IPS DF 19.7 (cell line): ENCODE measurements at regions not wholly inside any gene's neighbourhood (a gene's known extent, or its start where the extent isn't known, plus 50 kb on each side); places are given as distances from the start of the nearest gene placed in this dataset.

ENCODE experiments used
- DNase-seq: peaks from one replicate; pipeline ENCODE4 v3.0.0-alpha.2; 2013; ENCODE audit warnings: low read depth, low spot score

DNA sequence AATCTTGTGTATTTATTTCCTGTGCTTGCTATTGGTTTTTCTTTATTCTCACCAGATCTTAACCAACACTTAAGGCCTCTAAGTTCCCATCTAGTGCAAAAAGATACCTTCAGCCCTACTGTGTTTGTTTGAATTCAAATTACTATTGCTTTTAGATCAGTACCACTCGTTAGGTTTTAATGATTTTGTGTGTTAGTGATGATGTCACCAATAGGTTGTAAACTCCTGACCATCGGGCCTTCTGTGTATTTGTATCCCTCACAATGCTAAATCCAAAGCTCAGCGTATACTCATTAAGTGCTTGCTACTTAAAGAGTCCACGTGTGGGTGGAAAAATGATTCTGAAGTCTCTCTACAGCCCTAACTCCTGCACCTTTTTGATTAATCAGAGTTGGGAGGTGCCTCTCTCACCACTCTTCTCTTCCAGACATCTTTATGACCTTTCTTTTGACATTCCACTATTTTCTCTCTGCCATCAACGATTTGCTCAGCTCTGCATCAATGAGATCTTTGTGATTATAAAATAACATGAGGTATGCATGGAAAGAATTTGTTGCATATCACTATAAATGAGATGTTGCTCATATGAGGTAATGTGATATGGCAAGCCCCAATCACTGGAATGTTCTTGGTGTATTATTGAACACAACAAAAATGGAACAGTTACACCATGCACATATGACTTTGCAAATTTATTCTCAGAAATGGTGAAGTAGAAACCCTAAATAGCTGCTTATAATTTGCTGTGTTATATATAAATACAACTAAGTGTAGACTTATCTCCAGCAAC lies 55.1 kb upstream of the LAMA2 start:
- DNase-seq, result no peak

DNA sequence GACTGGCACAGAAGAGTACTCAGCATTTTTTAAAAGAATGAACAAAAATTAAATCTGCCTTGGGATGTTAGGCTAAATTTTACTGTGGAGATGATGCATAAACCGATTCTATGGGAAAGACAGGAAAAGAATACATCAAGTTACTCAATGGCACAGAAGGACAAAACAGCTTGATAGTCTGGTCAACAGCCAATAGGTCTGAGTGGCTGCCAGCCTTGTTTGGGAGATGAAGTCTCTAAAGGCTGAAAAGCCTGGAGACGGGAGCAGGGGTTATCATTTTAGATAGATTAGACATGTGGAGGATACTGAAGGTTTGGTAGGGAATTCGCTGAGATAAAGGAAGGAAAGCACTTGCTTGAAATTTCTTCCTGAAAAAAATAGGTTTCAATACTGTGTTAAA lies 56.3 kb upstream of the LAMA2 start:
- no peak for DNase-seq

GRCh38 chr6:128822271-128822670 lies 60.7 kb upstream of the LAMA2 start:
- DNase-seq, result no peak

DNA sequence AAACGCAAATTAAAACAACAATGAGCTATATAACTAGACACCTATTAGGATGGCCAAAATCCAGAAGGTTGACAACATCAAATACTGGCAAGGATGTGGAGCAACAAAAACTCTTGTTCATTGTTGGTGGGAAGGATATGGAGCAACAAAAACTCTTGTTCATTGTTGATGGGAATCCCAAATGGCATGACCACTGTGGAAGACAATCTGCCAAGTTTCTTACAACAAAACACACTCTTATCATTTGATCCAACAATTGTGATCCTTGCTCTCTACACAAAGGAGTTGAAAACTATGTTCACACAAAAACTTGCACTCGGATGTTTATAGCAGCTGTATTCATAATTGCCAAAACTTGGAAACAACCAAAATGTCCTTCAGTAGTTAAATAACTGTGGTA lies 61.8 kb upstream of the LAMA2 start:
- no peak for DNase-seq

GRCh38 chr6:128808856-128809255 lies 74.1 kb upstream of the LAMA2 start:
- no peak for DNase-seq

GRCh38 chr6:128807577-128807976 lies 75.4 kb upstream of the LAMA2 start:
- no peak for DNase-seq

DNA sequence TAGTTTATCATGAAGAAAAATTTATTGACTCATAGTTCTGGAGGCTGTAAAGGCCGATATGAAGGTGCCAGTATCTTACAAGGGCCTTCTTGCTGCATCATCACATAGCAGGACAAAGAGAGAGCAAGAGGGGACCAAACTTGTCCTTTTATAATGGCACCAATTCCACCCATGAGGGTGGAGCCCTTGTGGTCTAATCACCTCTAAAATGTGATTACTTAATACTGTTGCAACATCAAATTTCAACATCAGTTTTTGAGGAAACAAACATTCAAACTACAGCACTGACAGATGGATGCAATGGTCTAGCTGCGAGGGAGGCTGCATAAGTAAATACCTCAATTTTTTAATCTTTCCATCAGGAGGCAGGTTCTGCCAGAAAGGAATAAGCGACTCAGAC lies 76.7 kb upstream of the LAMA2 start:
- DNase-seq, result no peak

GRCh38 chr6:128803911-128804310 lies 79.0 kb upstream of the LAMA2 start:
- DNase-seq, result no peak

DNA sequence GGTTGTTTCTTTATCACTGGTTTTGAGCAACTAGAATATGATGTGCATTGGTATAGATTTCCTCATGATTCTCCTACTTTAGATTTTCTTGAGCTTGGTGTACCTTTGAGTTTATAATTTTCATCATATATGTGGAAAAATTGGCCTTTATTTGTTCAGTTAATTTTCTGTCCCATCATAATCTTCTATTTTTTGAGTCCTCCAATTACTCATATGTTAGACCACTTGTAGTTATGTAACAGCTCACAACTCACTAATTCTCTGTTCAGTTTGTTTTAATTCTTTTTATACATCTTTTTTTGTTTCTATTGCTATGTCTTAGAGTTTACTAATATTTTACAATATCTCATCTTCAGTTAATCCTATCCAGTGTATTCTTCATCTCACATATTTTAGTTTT lies 81.3 kb upstream of the LAMA2 start:
- no peak for DNase-seq

DNA sequence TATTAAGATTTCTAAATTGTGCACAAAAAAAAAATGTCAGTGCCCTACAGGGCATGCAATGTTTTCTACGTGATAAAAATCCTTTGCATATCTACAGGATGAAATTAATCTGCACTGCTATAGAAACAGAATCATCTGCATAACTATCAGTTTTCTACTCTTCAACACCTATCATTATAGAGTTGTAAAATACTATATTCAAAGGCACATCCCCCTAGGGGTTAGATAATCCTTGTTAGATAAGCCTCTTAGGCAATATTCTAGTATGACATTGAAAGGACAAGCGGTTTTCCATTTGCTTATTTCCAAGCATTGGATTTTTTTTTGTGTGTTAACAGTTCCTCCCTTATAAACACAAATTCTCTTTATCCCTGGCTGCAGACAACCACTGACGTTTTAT lies 98.7 kb upstream of the LAMA2 start:
- DNase-seq, result no peak

- no peak for DNase-seq
These were observed 114.8 kb upstream of the LAMA2 start for GRCh38 chr6:128768187-128768586.

GRCh38 chr6:128767705-128768104 lies 115.2 kb upstream of the LAMA2 start:
- DNase-seq, result no peak

- DNase-seq, result no peak
These were observed 115.8 kb upstream of the LAMA2 start for GRCh38 chr6:128767150-128767549.

DNA sequence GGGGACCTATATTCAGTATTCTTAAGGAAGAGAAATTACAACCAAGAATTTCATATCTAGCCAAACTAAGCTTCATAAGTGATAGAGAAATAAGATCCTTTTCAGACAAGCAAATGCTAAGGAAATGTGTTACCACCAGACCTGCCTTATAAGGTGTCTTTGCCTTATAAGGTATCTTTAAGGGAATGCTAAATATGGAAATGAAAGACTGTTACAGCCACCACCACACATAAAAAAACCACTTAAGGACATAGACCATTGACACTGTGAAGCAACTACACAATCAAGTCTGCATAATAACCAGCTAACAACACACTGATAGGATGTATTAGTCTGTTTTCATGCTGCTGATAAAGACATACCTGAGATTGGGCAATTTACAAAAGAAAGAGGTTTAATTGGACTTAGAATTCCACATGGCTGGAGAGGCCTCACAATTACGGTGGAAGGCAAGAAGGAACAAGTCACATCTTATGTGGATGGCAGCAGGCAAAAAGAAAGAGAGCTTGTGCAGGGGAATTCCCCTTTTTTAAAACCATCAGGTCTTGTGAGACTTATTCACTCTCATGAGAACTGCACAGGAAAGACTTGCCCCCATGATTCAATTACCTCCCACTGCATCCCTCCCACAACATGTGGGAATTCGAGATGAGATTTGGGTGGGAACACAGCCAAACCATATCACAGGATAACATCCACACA lies 119.2 kb upstream of the LAMA2 start:
- no peak for DNase-seq

- DNase-seq, result no peak
These were observed 123.0 kb upstream of the LAMA2 start for GRCh38 chr6:128759901-128760300.

DNA sequence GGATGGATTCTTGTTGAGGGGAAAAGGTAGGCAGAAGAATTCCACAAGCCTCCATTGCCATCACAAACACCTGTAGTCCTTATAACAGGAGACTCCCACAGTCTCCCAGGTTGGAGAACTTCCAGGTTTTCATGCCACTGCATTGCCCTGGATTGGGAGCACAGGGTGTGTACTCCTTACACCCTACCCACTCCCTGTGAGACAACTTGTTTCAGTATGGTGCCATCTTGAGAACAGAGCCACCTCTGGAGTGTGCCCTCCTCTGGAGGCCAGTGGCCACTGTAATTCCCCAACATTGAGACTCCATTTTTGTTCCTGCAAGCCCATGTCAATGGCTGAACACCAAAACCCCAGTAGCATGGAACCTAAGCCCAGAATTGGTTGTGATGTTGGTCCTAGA lies 123.5 kb upstream of the LAMA2 start:
- no peak for DNase-seq

DNA sequence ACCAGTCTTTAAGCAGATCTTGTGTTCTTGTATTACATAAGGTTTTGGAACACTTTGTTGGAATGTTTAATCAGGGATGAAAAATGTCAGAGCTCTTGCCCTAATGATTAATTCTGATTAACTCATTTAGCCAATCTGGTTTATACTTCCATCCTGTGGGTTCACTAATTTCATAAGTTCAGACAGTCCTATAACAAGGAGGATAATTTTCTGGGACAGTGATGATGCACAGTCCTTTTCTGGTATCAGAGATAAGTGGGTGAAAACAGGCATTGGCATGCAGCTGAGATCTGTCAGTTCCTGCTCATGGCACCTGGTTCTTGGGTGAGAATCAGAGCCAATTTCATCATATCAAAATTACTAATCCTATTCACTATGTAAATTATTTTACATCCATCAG lies 125.0 kb upstream of the LAMA2 start:
- DNase-seq, result no peak

DNA sequence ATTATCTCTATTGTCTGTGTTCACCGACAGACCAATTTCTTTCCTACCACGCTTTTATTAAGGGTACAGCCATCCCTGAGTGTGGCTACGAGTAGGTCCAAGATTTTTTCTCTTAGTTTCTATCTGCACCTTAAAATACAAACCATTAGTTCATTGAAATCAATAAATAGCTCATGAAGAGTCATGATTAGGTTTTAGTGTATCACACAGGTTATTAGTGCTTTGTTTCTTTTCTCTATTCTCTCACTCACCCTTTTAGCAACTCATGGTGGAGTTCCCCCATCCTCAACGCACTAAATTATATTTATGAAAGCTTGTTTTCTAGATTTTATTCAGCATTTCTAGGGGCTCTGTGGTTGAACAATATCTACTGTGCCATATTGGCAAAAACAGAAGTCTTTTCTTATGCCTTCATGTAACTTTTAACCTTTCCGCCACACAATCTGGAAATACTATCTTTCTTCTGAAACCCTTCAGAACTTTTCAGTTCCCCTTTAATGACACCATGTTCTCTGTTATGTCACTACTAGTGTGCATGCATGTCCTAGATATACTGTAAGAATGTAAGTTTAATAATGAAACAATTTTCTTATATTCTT lies 128.2 kb upstream of the LAMA2 start:
- DNase-seq, result no peak

DNA sequence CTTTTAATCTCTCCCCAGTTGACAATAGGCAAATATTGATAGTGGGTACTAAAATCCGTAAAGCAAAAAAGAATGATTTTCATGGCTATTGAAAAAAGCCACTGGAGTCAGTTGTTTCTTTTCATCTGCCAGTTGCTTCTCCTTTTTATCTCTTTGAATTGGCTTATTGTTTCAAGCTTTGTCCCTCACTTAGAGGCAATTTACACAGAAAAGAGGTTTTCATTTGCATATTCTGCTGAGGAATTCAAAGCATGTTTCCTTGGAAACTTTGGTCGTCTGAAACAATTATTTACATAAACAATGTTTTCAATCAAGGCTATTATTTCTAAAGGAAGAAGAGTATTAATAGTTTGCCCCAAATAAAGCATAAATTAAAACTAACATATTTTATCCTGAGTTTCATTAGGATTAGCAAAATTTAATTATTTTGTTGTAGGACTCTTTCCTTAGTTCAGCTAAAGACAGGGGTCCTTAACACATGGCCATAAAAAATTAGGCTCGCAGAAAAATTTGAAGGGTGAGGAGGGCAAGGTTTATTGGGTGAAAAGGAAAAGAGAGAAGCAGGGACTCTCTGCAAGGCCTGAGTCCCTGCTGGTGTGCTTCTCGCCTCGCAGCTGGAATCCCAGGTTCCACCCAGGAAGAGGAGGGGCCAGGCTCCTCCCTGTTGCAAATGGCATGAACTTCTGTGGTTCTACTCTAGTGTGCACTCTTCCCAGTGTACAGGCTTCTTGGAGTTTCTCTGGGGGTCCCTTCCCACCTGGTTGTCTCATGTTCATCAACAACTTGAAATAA lies 138.8 kb upstream of the LAMA2 start:
- DNase-seq, result peak; percentile 75

DNA sequence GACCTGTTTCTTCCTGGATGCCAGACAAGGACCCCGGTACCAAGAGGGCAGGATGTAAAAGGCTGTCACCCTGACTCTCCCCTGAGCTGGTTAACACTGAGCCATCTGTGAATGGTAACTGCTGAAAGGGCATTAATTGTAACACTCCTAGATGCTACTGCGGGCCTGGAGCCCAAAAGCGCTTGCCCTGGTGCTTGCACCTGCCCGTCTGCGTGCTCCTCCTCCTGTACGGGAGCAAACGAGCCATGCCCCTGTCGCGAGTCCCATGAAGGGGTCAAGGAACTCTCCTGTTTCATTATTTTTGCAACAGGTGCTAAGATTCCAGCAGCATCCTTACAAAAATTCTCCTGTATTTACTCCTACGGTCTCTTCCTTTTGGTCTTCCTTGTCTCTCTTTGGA lies 140.0 kb upstream of the LAMA2 start:
- DNase-seq, result no peak

GRCh38 chr6:128740951-128741350 lies 142.0 kb upstream of the LAMA2 start:
- DNase-seq, result no peak

DNA sequence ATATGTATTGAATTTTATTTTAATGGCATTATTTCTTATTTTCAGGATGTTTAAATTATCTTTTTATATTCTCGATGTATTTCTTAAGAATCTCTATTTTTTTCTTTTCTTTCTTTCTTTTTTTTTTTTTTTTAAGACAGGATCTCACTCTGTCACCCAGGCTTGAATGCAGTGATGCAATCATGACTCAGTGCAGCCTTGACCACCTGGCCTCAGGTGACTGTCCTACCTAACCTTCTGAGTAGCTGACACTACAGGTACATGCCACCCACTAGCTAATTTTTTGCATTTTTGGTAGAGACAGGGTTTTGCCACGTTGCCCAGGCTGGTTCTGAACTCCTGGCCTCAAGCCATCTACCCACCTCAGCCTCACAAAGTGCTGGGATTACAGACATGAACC lies 143.8 kb upstream of the LAMA2 start:
- DNase-seq, result no peak
